A549 (cell line): ENCODE measurements at regions not wholly inside any gene's neighbourhood (a gene's known extent, or its start where the extent isn't known, plus 50 kb on each side); places are given as distances from the start of the nearest gene placed in this dataset.

ENCODE experiments used
- ATAC-seq, 2 experiments: fragments of 200-7000 bp in 1 of 2; fragments of >200 bp in 1 of 2; cut with Nextera tagmentation in 1 of 2; cut with Tn5 transposase in 1 of 2; 3 replicates each; pipeline versions ENCODE4 v1.8.0 to v1.9.1; 2018 to 2020; ENCODE audit warnings: mild to moderate bottlenecking in 1 of 2, moderate library complexity in 1 of 2
- CTCF ChIA-PET: fragments of 300-600 bp; sonication (Branson Sonifier 250); formaldehyde crosslinking; extraction: SDS; loops from one replicate; lab custom pipeline; 2021; ENCODE audit warnings: antibody characterized with exemption, inconsistent platforms; lab: Yijun Ruan, JAX
- POLR2A ChIA-PET: fragments of 350-600 bp; formaldehyde crosslinking; extraction: SDS; loops from one replicate; lab custom pipeline; 2021; ENCODE audit warnings: antibody characterized with exemption, inconsistent platforms; lab: Yijun Ruan, JAX
- DNase-seq, 2 experiments: peaks; one replicate each; pipeline versions ENCODE4 v3.0.0 to v3.0.0-alpha.2; 2011 to 2016; ENCODE audit warnings: low read depth in 1 of 2, low spot score in 1 of 2
- FAIRE-seq: peaks from 2 replicates; lab custom pipeline; 2011; peaks lifted over from hg19 to GRCh38; lab: Jason Lieb, UNC
- H3K27ac ChIP-seq, 2 experiments: fragments of >200 bp; sonication (Bioruptor Twin); formaldehyde crosslinking; 3 replicates each; pipeline ENCODE4 v1.5.1; 2016 to 2017
- H3K4me1 ChIP-seq: fragments of >200 bp; sonication (Bioruptor Twin); formaldehyde crosslinking; 3 replicates; pipeline ENCODE4 v1.6.1; 2016
- H3K4me2 ChIP-seq: fragments of >200 bp; sonication (Bioruptor Twin); formaldehyde crosslinking; 3 replicates; pipeline ENCODE4 v1.6.1; 2016
- H3K4me3 ChIP-seq: fragments of >200 bp; sonication (Bioruptor Twin); formaldehyde crosslinking; 3 replicates; pipeline ENCODE4 v1.5.1; 2016
- H3K9me3 ChIP-seq: fragments of >200 bp; sonication (Bioruptor Twin); formaldehyde crosslinking; 3 replicates; pipeline ENCODE4 v1.6.1; 2016
- BHLHE40 ChIP-seq: IDR thresholded peaks from 2 replicates; pipeline ENCODE4 v1.6.1; 2012; ENCODE audit warnings: low read depth, low read length, inconsistent platforms
- CBX2 ChIP-seq: fragments of 200-600 bp; sonication (generic); IDR thresholded peaks from 2 replicates; pipeline ENCODE4 v1.6.1; 2016; ENCODE audit warnings: low read depth, mild to moderate bottlenecking, borderline replicate concordance
- CEBPB ChIP-seq, 2 experiments: fragments of >200 bp in 1 of 2; sonication (Bioruptor Twin) in 1 of 2; formaldehyde crosslinking in 1 of 2; IDR thresholded peaks; 2 replicates each; pipeline ENCODE4 v1.6.1; 2012 to 2016
- CHD2 ChIP-seq: fragments of 150-350 bp; IDR thresholded peaks from 2 replicates; pipeline ENCODE4 v1.6.1; 2014; ENCODE audit warnings: low read length; ENCODE audit not compliant: partially characterized antibody
- CTCF ChIP-seq: fragments of >200 bp; sonication (Bioruptor Twin); formaldehyde crosslinking; IDR thresholded peaks from 3 replicates; pipeline ENCODE4 v1.5.1; 2016
- EHF ChIP-seq: fragments of 250-450 bp; sonication (Bioruptor Pico); IDR thresholded peaks from 2 replicates; pipeline ENCODE4 v1.5.0; 2020; ENCODE audit warnings: mild to moderate bottlenecking
- EP300 ChIP-seq, 2 experiments: fragments of >200 bp; sonication (Bioruptor Twin); formaldehyde crosslinking; IDR thresholded peaks; 2 replicates in 1 of 2; 3 replicates in 1 of 2; pipeline ENCODE4 v1.6.1; 2016 to 2017
- FOSB ChIP-seq: fragments of 250-450 bp; sonication (Bioruptor Pico); IDR thresholded peaks from 2 replicates; pipeline ENCODE4 v1.5.0; 2020; ENCODE audit warnings: mild to moderate bottlenecking, moderate library complexity
- FOSL2 ChIP-seq, 2 experiments: fragments of 450-650 bp in 1 of 2; fragments of >200 bp in 1 of 2; sonication (Bioruptor Twin) in 1 of 2; formaldehyde crosslinking; IDR thresholded peaks; 2 replicates each; pipeline versions ENCODE4 v1.5.0 to v1.6.1; 2016 to 2020; ENCODE audit warnings: mild to moderate bottlenecking in 1 of 2, moderate library complexity in 1 of 2
- FOXS1 ChIP-seq: fragments of 250-450 bp; sonication (Bioruptor Pico); IDR thresholded peaks from 2 replicates; pipeline ENCODE4 v1.5.0; 2020; ENCODE audit warnings: mild to moderate bottlenecking, moderate library complexity
- GATA3 ChIP-seq: IDR thresholded peaks from 2 replicates; pipeline ENCODE4 v1.6.1; 2012; ENCODE audit warnings: borderline replicate concordance
- HOXA7 ChIP-seq: fragments of 250-450 bp; sonication (Bioruptor Pico); IDR thresholded peaks from 2 replicates; pipeline ENCODE4 v1.5.0; 2020; ENCODE audit warnings: mild to moderate bottlenecking, moderate library complexity
- HOXB13 ChIP-seq: fragments of 250-450 bp; sonication (Bioruptor Pico); IDR thresholded peaks from 2 replicates; pipeline ENCODE4 v1.5.0; 2020; ENCODE audit warnings: low read depth, mild to moderate bottlenecking, moderate library complexity
- JUN ChIP-seq, 2 experiments: fragments of >200 bp; sonication (Bioruptor Twin); formaldehyde crosslinking; IDR thresholded peaks; 2 replicates in 1 of 2; 3 replicates in 1 of 2; pipeline ENCODE4 v1.6.1; 2016 to 2017
- JUNB ChIP-seq: fragments of >200 bp; sonication (Bioruptor Twin); formaldehyde crosslinking; IDR thresholded peaks from 2 replicates; pipeline ENCODE4 v1.6.1; 2016
- MAFK ChIP-seq: fragments of 450-650 bp; IDR thresholded peaks from 2 replicates; pipeline ENCODE4 v1.6.1; 2014; ENCODE audit not compliant: partially characterized antibody
- MAZ ChIP-seq: fragments of 150-350 bp; IDR thresholded peaks from 2 replicates; pipeline ENCODE4 v1.6.1; 2014; ENCODE audit warnings: antibody characterized with exemption, low read depth, low read length, borderline replicate concordance
- NPAS2 ChIP-seq: fragments of 250-450 bp; sonication (Bioruptor Pico); IDR thresholded peaks from 2 replicates; pipeline ENCODE4 v1.8.0; 2022; ENCODE audit warnings: mild to moderate bottlenecking, moderate library complexity, borderline replicate concordance
- NR3C1 ChIP-seq: fragments of >200 bp; sonication (Bioruptor Twin); formaldehyde crosslinking; IDR thresholded peaks from 3 replicates; pipeline ENCODE4 v1.6.1; 2017
- PHF8 ChIP-seq: fragments of 200-600 bp; sonication (generic); IDR thresholded peaks from 2 replicates; pipeline ENCODE4 v1.6.1; 2016; ENCODE audit warnings: low read depth, mild to moderate bottlenecking, antibody characterized with exemption, moderate library complexity, borderline replicate concordance
- POLR2AphosphoS2 ChIP-seq: conservative IDR thresholded peaks from 2 replicates; pipeline ENCODE4 v1.6.1; 2012; ENCODE audit warnings: low read length, improper control_type of control experiment, inconsistent platforms
- RAD21 ChIP-seq, 2 experiments: fragments of >200 bp in 1 of 2; sonication (Bioruptor Twin) in 1 of 2; formaldehyde crosslinking in 1 of 2; IDR thresholded peaks in 1 of 2; conservative IDR thresholded peaks in 1 of 2; 2 replicates in 1 of 2; 3 replicates in 1 of 2; pipeline ENCODE4 v1.6.1; 2012 to 2018; ENCODE audit warnings: inconsistent platforms in 1 of 2
- RCOR1 ChIP-seq: fragments of 150-350 bp; IDR thresholded peaks from 2 replicates; pipeline ENCODE4 v1.6.1; 2014; ENCODE audit warnings: antibody characterized with exemption, low read length, low read depth
- RNF2 ChIP-seq: fragments of 200-600 bp; sonication (generic); IDR thresholded peaks from 2 replicates; pipeline ENCODE4 v1.6.1; 2016; ENCODE audit warnings: low read depth, mild to moderate bottlenecking, antibody characterized with exemption, moderate library complexity, borderline replicate concordance
- SMC3 ChIP-seq: fragments of >200 bp; sonication (Bioruptor Twin); formaldehyde crosslinking; IDR thresholded peaks from 3 replicates; pipeline ENCODE4 v1.6.1; 2018; ENCODE audit warnings: inconsistent platforms
- TFCP2L1 ChIP-seq: fragments of 250-450 bp; sonication (Bioruptor Pico); IDR thresholded peaks from 2 replicates; pipeline ENCODE4 v1.5.0; 2021; ENCODE audit warnings: mild to moderate bottlenecking
- ZNF302 ChIP-seq: fragments of 250-450 bp; sonication (Bioruptor Pico); IDR thresholded peaks from 2 replicates; pipeline ENCODE4 v1.9.0; 2021; ENCODE audit warnings: inconsistent platforms, mild to moderate bottlenecking, moderate library complexity
- WGBS: methylation state at CpG from one replicate; pipeline ENCODE4 v1.1.6; 2017; ENCODE audit errors: missing lambda C conversion rate; 5-methylcytosine and 5-hydroxymethylcytosine counted together
- TF ChIP-seq, protein P1 (sequence below): IDR thresholded peaks from 2 replicates; pipeline ENCODE4 v1.6.1; 2012
- TF ChIP-seq, protein P2 (sequence below): fragments of 450-650 bp; IDR thresholded peaks from 2 replicates; pipeline ENCODE4 v1.6.1; 2014; ENCODE audit warnings: antibody characterized with exemption

- Histone ChIP-seq H3K4me2 (no peak overlapping the region), H3K4me1 (peaks cover 8% of the 10 kb centered on the region)
- FAIRE-seq, result no peak
- ATAC-seq, result no peak
- POLR2A ChIA-PET, result no interaction called here
- no peak for TF ChIP-seq NR3C1
- TF ChIP-seq POLR2AphosphoS2, result no peak
- TF ChIP-seq, all 56 proteins: peak for 0
- DNase-seq, result no peak
- WGBS, result 67% methylated on average over 6 of the region's 6 CpGs
- Histone ChIP-seq H3K9me3 (no peaks in the 10 kb centered on the region), H3K27ac (no peak overlapping the region), H3K4me3 (no peak overlapping the region)
- CTCF ChIA-PET, result interaction anchor here (0.6 kb wide), 1 partner anchor 24 kb away, joined by 3 read pairs; no protein-coding TSS in a partner anchor
Measured at GRCh38 chr10:36730316-36730715, 395.1 kb upstream of the ANKRD30A start.

GRCh38 chr10:36728626-36729025 lies 396.8 kb upstream of the ANKRD30A start:
- no peak for FAIRE-seq
- DNase-seq, result no peak
- WGBS, result 63% methylated on average over 2 of the region's 2 CpGs
- Histone ChIP-seq H3K4me1 (peaks cover 18% of the 10 kb centered on the region), H3K27ac (no peak overlapping the region), H3K4me3 (no peak overlapping the region), H3K4me2 (no peak overlapping the region), H3K9me3 (no peaks in the 10 kb centered on the region)
- POLR2A ChIA-PET, result no interaction called here
- ATAC-seq, result no peak
- TF ChIP-seq FOSL2 (IDR thresholded peaks at IDR 0.05) (no peak), FOSL2 (CRISPR knock-in tag; IDR thresholded peaks at IDR 0.05) (no peak), NR3C1 (no peak), HOXB13 (no peak), MAZ (no peak), HOXA7 (CRISPR knock-in tag) (no peak), CHD2 (no peak), TFCP2L1 (CRISPR knock-in tag) (no peak), RCOR1 (no peak), EHF (CRISPR knock-in tag) (no peak), CBX2 (no peak), FOSB (CRISPR knock-in tag) (no peak), ZNF302 (CRISPR knock-in tag) (no peak), NPAS2 (CRISPR knock-in tag) (no peak), JUNB (no peak)
- CTCF ChIA-PET, result no interaction called here

GRCh38 chr10:36725581-36726520 lies 399.5 kb upstream of the ANKRD30A start:
- ChIA-PET CTCF (interaction anchor here (0.6 to 3.8 kb wide), 12 partner anchors 13 to 1112 kb away, joined by 3 to 31 read pairs (median 4); no protein-coding TSS in a partner anchor), POLR2A (interaction anchor here (1.0 to 1.4 kb wide), 2 partner anchors 444 to 1085 kb away, joined by 3 to 4 read pairs; no protein-coding TSS in a partner anchor)
- Histone ChIP-seq H3K27ac (peak overlapping the region; percentile 49 to 69; a peak in 5 of 6 replicates), H3K4me2 (peak overlapping the region; percentile 50), H3K4me1 (peaks cover 24% of the 10 kb centered on the region), H3K9me3 (no peaks in the 10 kb centered on the region)
- WGBS, result 71% methylated on average over 6 of the region's 6 CpGs
- FAIRE-seq, result no peak
- TF ChIP-seq GATA3 (peak; percentile 63; the same call in 1 of the 2 replicates), CBX2 (no peak), BHLHE40 (no peak), EP300 (IDR thresholded peaks at IDR 0.05) (peak; percentile 21 to 45; a peak in 1 of 5 replicates), RAD21 (conservative IDR thresholded peaks at IDR 0.05 in 1 of 2, IDR thresholded peaks at IDR 0.05 in 1 of 2) (peak; percentile 89), CEBPB (IDR thresholded peaks at IDR 0.05) (0 out of 4 replicates have a peak, but pooled peaks of 1 of the 2 experiments have one; percentile 27), RNF2 (no peak), FOXS1 (CRISPR knock-in tag) (no peak), JUN (IDR thresholded peaks at IDR 0.05) (0 out of 5 replicates have a peak, but pooled peaks of 1 of the 2 experiments have one; percentile 33), PHF8 (no peak), SMC3 (peak; percentile 81), MAFK (peak; percentile 59), FOSL2 (IDR thresholded peaks at IDR 0.05) (no peak), FOSL2 (CRISPR knock-in tag; IDR thresholded peaks at IDR 0.05) (0 out of 2 replicates have a peak, but pooled peaks have one; percentile 23), CTCF (peak; percentile 64)
- TF ChIP-seq, protein P1, sequence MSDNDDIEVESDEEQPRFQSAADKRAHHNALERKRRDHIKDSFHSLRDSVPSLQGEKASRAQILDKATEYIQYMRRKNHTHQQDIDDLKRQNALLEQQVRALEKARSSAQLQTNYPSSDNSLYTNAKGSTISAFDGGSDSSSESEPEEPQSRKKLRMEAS, result peak; percentile 40; the same call in 1 of the 2 replicates
- TF ChIP-seq, protein P2, sequence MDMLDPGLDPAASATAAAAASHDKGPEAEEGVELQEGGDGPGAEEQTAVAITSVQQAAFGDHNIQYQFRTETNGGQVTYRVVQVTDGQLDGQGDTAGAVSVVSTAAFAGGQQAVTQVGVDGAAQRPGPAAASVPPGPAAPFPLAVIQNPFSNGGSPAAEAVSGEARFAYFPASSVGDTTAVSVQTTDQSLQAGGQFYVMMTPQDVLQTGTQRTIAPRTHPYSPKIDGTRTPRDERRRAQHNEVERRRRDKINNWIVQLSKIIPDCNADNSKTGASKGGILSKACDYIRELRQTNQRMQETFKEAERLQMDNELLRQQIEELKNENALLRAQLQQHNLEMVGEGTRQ, result no peak
- TF ChIP-seq, all 56 proteins: peak for 10
- no peak overlapping the region for H3K4me3 ChIP-seq
- peak; percentile 98 to 100 for ATAC-seq
- DNase-seq, result peak; percentile 44 to 86
